Small intestine (tissue), 7 donors: ENCODE measurements at regions not wholly inside any gene's neighbourhood (a gene's known extent, or its start where the extent isn't known, plus 50 kb on each side); places are given as distances from the start of the nearest gene placed in this dataset.
"Not testable (repeated sequence)": the region's sequence is repeated elsewhere in the genome, so short reads cannot be mapped to it uniquely, and the experiment has no call there.

Source experiments
- DNase-seq, 2 donors: peaks; one replicate each; pipeline versions ENCODE4 v3.0.0 to v3.0.0-alpha.2; 2013
- FAIRE-seq: peaks from 2 replicates; lab custom pipeline; 2012; peaks lifted over from hg19 to GRCh38; lab: Jason Lieb, UNC
- H3K27ac ChIP-seq, 3 donors: one replicate each; pipeline ENCODE4 v1.5.1; 2013; ENCODE audit warnings: low read length in 2 of 3, mild to moderate bottlenecking in 2 of 3, control low read depth in 1 of 3, inconsistent platforms in 1 of 3, low read depth in 1 of 3, moderate library complexity in 1 of 3
- H3K27me3 ChIP-seq, 3 donors: one replicate each; pipeline ENCODE4 v1.6.1; 2013; ENCODE audit warnings: low read length in 3 of 3, inconsistent platforms in 1 of 3; ENCODE audit not compliant: control insufficient read depth in 3 of 3, insufficient read depth in 3 of 3
- H3K36me3 ChIP-seq, 3 donors: one replicate each; pipeline ENCODE4 v1.6.1; 2013; ENCODE audit warnings: low read length in 3 of 3, inconsistent platforms in 1 of 3, low read depth in 1 of 3, mild to moderate bottlenecking in 1 of 3, moderate library complexity in 1 of 3; ENCODE audit not compliant: control insufficient read depth in 3 of 3, insufficient read depth in 2 of 3
- H3K4me1 ChIP-seq, 3 donors: one replicate each; pipeline ENCODE4 v1.6.1; 2013; ENCODE audit warnings: low read length in 2 of 3, inconsistent platforms in 1 of 3, low read depth in 1 of 3, mild to moderate bottlenecking in 1 of 3, moderate library complexity in 1 of 3; ENCODE audit not compliant: control insufficient read depth in 3 of 3, insufficient read depth in 2 of 3
- H3K4me3 ChIP-seq, 3 donors: one replicate each; pipeline ENCODE4 v1.5.1; 2013; ENCODE audit warnings: low read length in 3 of 3, control low read depth in 1 of 3, inconsistent platforms in 1 of 3, low read depth in 1 of 3, mild to moderate bottlenecking in 1 of 3, moderate library complexity in 1 of 3
- H3K9me3 ChIP-seq, 2 donors: one replicate each; pipeline ENCODE4 v1.6.1; 2013; ENCODE audit warnings: low read depth in 1 of 2, low read length in 1 of 2; ENCODE audit not compliant: control insufficient read depth in 2 of 2, insufficient read depth in 1 of 2
- WGBS, 3 donors: extraction: QIAGEN DNeasy Blood & Tissue Kit; methylation state at CpG; one replicate each; pipeline ENCODE4 v1.1.7; 2013; 5-methylcytosine and 5-hydroxymethylcytosine counted together
- donor health status: healthy with polysubstance abuse.
- donor health status: control.
- donor health status: control.
- donor health status: Bipolar disorder and iron deficiency.
- donor health status: healthy.

DNA sequence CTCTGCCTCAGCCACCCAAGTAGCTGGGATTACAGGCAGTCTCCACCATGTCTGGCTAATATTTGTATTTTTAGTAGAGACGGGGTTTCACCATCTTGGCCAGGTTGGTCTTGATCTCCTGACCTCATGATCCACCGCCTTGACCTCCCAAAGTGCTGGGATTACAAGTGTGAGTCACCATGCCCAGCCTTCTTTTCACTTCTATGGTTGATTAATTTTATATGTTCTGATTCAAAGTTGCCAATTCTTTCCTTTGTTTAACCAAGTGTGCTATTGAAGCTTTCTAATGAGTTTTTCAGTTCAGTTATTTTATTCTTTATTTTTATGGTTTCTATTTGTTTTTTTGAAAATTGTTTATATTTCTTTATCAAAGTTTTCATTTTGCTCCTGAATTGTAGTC, 133.1 kb upstream of the KCNJ3 start:
- H3K4me3 ChIP-seq, result no peak overlapping the region
- H3K36me3 ChIP-seq, result no peaks in the 10 kb centered on the region
- 91 to 96% (median 92%) methylated on average over 2 of the region's 2 CpGs for WGBS, 3 donors
- H3K4me1 ChIP-seq, result no peaks in the 10 kb centered on the region
- H3K9me3 ChIP-seq, result peaks cover 0 to 7% of the 10 kb centered on the region in 2 donors
- H3K27me3 ChIP-seq, result no peaks in the 10 kb centered on the region
- H3K27ac ChIP-seq, result no peak overlapping the region
- DNase-seq, result no peak
- FAIRE-seq, result no peak

GRCh38 chr2:154568413-154568812, 130.1 kb upstream of the KCNJ3 start:
- H3K27me3 ChIP-seq, result no peaks in the 10 kb centered on the region
- DNase-seq, result no peak
- no peak overlapping the region for H3K27ac ChIP-seq
- H3K9me3 ChIP-seq, result peaks cover 0 to 7% of the 10 kb centered on the region in 2 donors
- FAIRE-seq, result no peak
- H3K36me3 ChIP-seq, result no peaks in the 10 kb centered on the region
- no peaks in the 10 kb centered on the region for H3K4me1 ChIP-seq
- H3K4me3 ChIP-seq, result no peak overlapping the region
- 16 to 35% (median 25%) methylated on average over 1 of the region's 1 CpG for WGBS, 3 donors

DNA sequence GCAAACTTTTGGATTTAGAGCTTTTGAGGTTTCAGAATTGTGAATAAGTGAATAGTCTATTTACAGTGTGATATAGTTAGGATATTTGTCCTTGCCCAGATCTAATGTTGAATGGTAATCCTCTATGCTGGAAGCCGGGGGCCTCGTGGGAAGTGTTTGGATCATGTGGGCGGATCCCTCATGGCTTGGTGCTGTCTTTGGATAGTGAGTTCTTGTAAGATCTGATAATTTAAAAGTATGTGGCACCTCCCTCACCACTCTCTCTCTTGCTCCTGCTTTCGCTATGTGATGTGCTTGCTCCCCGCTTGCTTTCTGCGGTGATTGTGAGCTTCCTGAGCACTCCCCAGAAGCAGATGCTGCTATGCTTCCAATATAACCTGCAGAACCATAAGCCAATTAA, 128.0 kb upstream of the KCNJ3 start:
- Histone ChIP-seq H3K27ac (no peak overlapping the region), H3K9me3 (peaks cover 0 to 7% of the 10 kb centered on the region in 2 donors), H3K36me3 (no peaks in the 10 kb centered on the region), H3K27me3 (no peaks in the 10 kb centered on the region), H3K4me3 (no peak overlapping the region), H3K4me1 (no peaks in the 10 kb centered on the region)
- 87 to 93% (median 88%) methylated on average over 6 of the region's 6 CpGs for WGBS, 3 donors
- FAIRE-seq (no peak), DNase-seq (no peak)

- H3K4me1 ChIP-seq, H3K27me3 ChIP-seq, DNase-seq, H3K27ac ChIP-seq, FAIRE-seq, H3K4me3 ChIP-seq, H3K9me3 ChIP-seq, H3K36me3 ChIP-seq: not testable (repeated sequence)
- 91 to 93% (median 91%) methylated on average over 13 of the region's 13 CpGs for WGBS, 3 donors
Measured at GRCh38 chr2:154576699-154577098, 121.8 kb upstream of the KCNJ3 start.

GRCh38 chr2:154577390-154577789, 121.1 kb upstream of the KCNJ3 start:
- FAIRE-seq, result no peak
- H3K27ac ChIP-seq, result no peak overlapping the region
- DNase-seq, result no peak

DNA sequence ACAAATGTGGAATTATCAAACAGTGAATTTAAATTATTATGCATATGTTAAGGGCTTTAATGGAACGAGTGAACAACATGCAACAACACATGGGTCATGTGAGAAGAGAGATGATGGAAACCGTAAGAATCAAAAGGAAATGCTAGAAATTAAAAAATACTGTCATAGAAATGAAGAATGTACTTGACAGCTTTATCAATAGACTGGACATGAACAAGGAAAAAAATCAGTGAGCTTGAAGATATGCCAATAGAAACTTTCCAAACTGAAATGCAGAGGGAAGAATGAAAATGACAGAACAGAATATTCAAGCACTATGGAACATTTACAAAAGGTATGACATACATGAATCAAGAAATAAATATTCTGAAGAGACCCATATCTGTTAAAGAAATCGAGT, 117.7 kb upstream of the KCNJ3 start:
- no peak overlapping the region for H3K4me3 ChIP-seq
- H3K4me1 ChIP-seq, result no peaks in the 10 kb centered on the region
- no peaks in the 10 kb centered on the region for H3K27me3 ChIP-seq
- no peaks in the 10 kb centered on the region for H3K36me3 ChIP-seq
- 80 to 82% (median 81%) methylated on average over 3 of the region's 3 CpGs for WGBS, 3 donors
- H3K27ac ChIP-seq, result no peak overlapping the region
- DNase-seq, result no peak
- peaks cover 0 to 5% of the 10 kb centered on the region in 2 donors for H3K9me3 ChIP-seq
- no peak for FAIRE-seq

More at GRCh38 chr2:154577390-154577789, 121.1 kb upstream of the KCNJ3 start:
- 91 to 94% (median 92%) methylated on average over 19 of the region's 19 CpGs for WGBS, 3 donors
- Histone ChIP-seq H3K4me3 (no peak overlapping the region), H3K9me3 (peaks cover 0 to 3% of the 10 kb centered on the region in 2 donors), H3K4me1 (no peaks in the 10 kb centered on the region), H3K36me3 (no peaks in the 10 kb centered on the region), H3K27me3 (no peaks in the 10 kb centered on the region)

DNA sequence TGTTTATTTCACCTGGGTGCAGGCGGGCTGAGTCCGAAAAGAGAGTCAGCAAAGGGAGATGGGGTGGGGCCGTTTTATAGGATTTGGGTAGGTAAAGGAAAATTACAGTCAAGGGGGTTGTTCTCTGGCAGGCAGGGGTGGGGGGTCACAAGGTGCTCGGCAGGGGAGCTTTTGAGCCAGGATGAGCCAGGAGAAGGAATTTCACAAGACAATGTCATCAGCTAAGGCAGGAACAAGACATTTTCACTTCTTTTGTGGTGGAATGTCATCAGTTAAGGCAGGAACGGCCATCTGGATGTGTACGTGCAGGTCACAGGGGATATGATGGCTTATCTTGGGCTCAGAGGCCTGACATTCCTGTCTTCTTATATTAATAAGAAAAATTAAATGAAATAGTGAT, 115.8 kb upstream of the KCNJ3 start:
- H3K4me3 ChIP-seq, H3K4me1 ChIP-seq, H3K9me3 ChIP-seq, H3K27me3 ChIP-seq, H3K27ac ChIP-seq, FAIRE-seq, DNase-seq, H3K36me3 ChIP-seq: not testable (repeated sequence)
- WGBS, 3 donors, result 65 to 79% (median 72%) methylated on average over 6 of the region's 6 CpGs

DNA sequence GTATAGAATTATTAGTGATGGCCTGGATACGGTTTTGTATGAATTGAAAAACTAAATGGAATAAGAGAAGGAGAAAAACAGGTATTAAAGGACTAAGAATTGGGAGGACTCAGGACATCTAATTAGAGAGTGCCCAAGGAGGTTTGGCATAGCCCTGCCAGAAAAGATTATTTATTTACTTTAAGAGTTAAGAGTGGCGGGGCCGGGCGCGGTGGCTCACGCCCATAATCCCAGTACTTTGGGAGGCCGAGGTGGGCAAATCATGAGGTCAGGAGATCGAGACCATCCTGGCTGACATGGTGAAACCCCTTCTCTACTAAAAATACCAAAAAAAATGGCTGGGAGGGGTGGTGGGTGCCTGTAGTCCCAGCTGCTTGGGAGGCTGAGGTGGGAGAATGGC, 115.2 kb upstream of the KCNJ3 start:
- WGBS, 3 donors, result 86 to 90% (median 88%) methylated on average over 8 of the region's 8 CpGs
- not testable (repeated sequence) for H3K36me3 ChIP-seq, H3K4me1 ChIP-seq, FAIRE-seq, H3K27ac ChIP-seq, H3K4me3 ChIP-seq, DNase-seq, H3K27me3 ChIP-seq, H3K9me3 ChIP-seq

DNA sequence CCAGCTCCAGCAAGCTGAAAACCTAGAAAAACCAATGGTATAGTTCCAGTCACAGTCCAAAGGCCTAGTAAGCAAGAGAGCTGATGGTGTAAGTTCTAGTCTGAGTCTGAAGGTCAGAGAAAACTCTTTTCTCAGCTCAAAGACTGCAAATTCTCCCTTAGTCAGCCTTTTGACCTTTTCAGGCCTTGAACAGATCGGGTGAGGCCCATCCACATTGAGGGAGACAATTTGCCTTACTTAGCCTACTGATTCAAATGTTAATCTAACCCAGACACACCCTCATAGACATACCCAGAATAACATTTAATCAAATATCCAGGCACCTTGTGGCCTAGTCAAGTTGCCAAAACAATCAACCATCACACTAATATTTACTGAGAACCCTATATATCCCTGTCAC, 110.8 kb upstream of the KCNJ3 start:
- peaks cover 0 to 8% (median 0%) of the 10 kb centered on the region in 3 donors for H3K4me1 ChIP-seq
- H3K9me3 ChIP-seq, result peaks cover 0 to 2% of the 10 kb centered on the region in 2 donors
- FAIRE-seq (no peak), DNase-seq (peak; percentile 32 to 63)
- peak overlapping the region in 1 of 3 donors; percentile 54 for H3K27ac ChIP-seq
- no peaks in the 10 kb centered on the region for H3K27me3 ChIP-seq
- no peaks in the 10 kb centered on the region for H3K36me3 ChIP-seq
- 31 to 51% (median 40%) methylated on average over 1 of the region's 1 CpG for WGBS, 3 donors
- no peak overlapping the region for H3K4me3 ChIP-seq
